ENCODE measurements at regions not wholly inside any gene's neighbourhood (a gene's known extent, or its start where the extent isn't known, plus 50 kb on each side); places are given as distances from the start of the nearest gene placed in this dataset.

DNA sequence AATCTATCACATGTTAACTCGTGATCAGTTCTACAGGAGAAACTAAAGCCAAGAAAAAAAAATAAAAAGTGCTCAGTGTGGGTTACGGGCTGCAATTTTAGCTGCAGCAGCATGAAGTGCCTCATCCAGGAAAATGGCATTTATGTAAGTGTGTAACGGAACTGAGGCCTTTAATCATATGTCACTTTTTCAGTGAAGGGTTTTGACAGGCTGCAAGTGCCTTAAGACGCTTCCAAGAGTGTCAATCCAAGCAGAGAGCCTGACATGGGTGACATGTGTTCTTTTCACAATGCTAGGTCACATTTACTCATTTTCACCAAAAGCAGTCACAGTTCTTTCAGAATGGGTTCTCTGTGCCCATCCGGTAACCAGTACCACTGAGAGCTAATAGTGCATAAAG lies 604.6 kb downstream of the RAB28 start:
- TF ChIP-seq, protein P1, sequence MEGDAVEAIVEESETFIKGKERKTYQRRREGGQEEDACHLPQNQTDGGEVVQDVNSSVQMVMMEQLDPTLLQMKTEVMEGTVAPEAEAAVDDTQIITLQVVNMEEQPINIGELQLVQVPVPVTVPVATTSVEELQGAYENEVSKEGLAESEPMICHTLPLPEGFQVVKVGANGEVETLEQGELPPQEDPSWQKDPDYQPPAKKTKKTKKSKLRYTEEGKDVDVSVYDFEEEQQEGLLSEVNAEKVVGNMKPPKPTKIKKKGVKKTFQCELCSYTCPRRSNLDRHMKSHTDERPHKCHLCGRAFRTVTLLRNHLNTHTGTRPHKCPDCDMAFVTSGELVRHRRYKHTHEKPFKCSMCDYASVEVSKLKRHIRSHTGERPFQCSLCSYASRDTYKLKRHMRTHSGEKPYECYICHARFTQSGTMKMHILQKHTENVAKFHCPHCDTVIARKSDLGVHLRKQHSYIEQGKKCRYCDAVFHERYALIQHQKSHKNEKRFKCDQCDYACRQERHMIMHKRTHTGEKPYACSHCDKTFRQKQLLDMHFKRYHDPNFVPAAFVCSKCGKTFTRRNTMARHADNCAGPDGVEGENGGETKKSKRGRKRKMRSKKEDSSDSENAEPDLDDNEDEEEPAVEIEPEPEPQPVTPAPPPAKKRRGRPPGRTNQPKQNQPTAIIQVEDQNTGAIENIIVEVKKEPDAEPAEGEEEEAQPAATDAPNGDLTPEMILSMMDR (tag by site-specific recombination; IDR thresholded peaks at IDR 0.05): no peak
- TF ChIP-seq SP2 (tag by site-specific recombination; IDR thresholded peaks at IDR 0.05) (no peak), ZNF121 (tag by site-specific recombination; IDR thresholded peaks at IDR 0.05) (no peak), YY2 (tag by site-specific recombination; IDR thresholded peaks at IDR 0.05) (no peak), YY1 (tag by site-specific recombination; IDR thresholded peaks at IDR 0.05) (no peak), ZBTB7A (tag by site-specific recombination; IDR thresholded peaks at IDR 0.05; ENCODE audit: low read depth) (no peak), PRDM10 (tag by site-specific recombination; IDR thresholded peaks at IDR 0.05) (no peak), EGR2 (tag by site-specific recombination; IDR thresholded peaks at IDR 0.05; ENCODE audit: low read depth) (no peak), ZBTB20 (tag by site-specific recombination; IDR thresholded peaks at IDR 0.05) (no peak), ZNF2 (tag by site-specific recombination; IDR thresholded peaks at IDR 0.05) (no peak)
- TF ChIP-seq, protein P2, sequence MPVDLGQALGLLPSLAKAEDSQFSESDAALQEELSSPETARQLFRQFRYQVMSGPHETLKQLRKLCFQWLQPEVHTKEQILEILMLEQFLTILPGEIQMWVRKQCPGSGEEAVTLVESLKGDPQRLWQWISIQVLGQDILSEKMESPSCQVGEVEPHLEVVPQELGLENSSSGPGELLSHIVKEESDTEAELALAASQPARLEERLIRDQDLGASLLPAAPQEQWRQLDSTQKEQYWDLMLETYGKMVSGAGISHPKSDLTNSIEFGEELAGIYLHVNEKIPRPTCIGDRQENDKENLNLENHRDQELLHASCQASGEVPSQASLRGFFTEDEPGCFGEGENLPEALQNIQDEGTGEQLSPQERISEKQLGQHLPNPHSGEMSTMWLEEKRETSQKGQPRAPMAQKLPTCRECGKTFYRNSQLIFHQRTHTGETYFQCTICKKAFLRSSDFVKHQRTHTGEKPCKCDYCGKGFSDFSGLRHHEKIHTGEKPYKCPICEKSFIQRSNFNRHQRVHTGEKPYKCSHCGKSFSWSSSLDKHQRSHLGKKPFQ (tag by site-specific recombination; IDR thresholded peaks at IDR 0.05): no peak
- TF ChIP-seq, protein P3, sequence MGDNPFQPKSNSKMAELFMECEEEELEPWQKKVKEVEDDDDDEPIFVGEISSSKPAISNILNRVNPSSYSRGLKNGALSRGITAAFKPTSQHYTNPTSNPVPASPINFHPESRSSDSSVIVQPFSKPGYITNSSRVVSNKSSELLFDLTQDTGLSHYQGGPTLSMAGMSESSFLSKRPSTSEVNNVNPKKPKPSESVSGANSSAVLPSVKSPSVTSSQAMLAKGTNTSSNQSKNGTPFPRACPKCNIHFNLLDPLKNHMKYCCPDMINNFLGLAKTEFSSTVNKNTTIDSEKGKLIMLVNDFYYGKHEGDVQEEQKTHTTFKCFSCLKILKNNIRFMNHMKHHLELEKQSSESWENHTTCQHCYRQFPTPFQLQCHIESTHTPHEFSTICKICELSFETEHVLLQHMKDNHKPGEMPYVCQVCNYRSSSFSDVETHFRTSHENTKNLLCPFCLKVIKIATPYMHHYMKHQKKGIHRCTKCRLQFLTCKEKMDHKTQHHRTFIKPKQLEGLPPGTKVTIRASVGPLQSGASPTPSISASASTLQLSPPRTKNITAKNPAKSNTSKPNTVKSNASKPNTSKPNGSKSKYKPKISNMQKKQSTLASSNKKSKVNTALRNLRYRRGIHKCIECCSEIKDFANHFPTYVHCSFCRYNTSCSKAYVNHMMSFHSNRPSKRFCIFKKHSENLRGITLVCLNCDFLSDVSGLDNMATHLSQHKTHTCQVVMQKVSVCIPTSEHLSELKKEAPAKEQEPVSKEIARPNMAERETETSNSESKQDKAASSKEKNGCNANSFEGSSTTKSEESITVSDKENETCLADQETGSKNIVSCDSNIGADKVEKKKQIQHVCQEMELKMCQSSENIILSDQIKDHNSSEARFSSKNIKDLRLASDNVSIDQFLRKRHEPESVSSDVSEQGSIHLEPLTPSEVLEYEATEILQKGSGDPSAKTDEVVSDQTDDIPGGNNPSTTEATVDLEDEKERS (tag by site-specific recombination; IDR thresholded peaks at IDR 0.05): no peak
- TF ChIP-seq, protein P4, sequence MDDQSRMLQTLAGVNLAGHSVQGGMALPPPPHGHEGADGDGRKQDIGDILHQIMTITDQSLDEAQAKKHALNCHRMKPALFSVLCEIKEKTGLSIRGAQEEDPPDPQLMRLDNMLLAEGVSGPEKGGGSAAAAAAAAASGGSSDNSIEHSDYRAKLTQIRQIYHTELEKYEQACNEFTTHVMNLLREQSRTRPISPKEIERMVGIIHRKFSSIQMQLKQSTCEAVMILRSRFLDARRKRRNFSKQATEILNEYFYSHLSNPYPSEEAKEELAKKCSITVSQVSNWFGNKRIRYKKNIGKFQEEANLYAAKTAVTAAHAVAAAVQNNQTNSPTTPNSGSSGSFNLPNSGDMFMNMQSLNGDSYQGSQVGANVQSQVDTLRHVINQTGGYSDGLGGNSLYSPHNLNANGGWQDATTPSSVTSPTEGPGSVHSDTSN (CRISPR knock-in tag; IDR thresholded peaks at IDR 0.05): no peak
